ENCODE measurements at regions not wholly inside any gene's neighbourhood (a gene's known extent, or its start where the extent isn't known, plus 50 kb on each side); places are given as distances from the start of the nearest gene placed in this dataset.

GRCh38 chr11:19661827-19662226, 50.8 kb upstream of the NAV2 start:
- Mint-ChIP-seq H3K27ac (no peak overlapping the region), H3K9me3 (no peaks in the 10 kb centered on the region), H3K4me1 (ENCODE audit: low read depth) (peaks cover 4% of the 10 kb centered on the region), H3K36me3 (ENCODE audit: low read depth) (no peaks in the 10 kb centered on the region), H3K4me3 (no peak overlapping the region), H3K27me3 (no peaks in the 10 kb centered on the region)
- DNase-seq (no peak), ATAC-seq (no peak)
- ChIA-PET CTCF (no interaction called here), POLR2A (no interaction called here)
- TF ChIP-seq CTCF (IDR thresholded peaks at IDR 0.05) = no peak
- intact Hi-C loops (cut with micrococcal nuclease) = no loop called here

GRCh38 chr11:19660076-19660475, 52.6 kb upstream of the NAV2 start:
- peak; percentile 38 for DNase-seq
- Mint-ChIP-seq H3K4me3 (no peak overlapping the region), H3K36me3 (ENCODE audit: low read depth) (no peaks in the 10 kb centered on the region), H3K9me3 (no peaks in the 10 kb centered on the region), H3K27ac (no peak overlapping the region), H3K27me3 (no peaks in the 10 kb centered on the region), H3K4me1 (ENCODE audit: low read depth) (peaks cover 4% of the 10 kb centered on the region)
- ChIA-PET CTCF (no interaction called here), POLR2A (no interaction called here)
- ATAC-seq = peak; percentile 80
- no peak for TF ChIP-seq CTCF (IDR thresholded peaks at IDR 0.05)
- intact Hi-C loops (cut with micrococcal nuclease) = no loop called here

GRCh38 chr11:19659529-19659928, 53.1 kb upstream of the NAV2 start:
- no peak for ATAC-seq
- DNase-seq = no peak
- Mint-ChIP-seq H3K27me3 (no peaks in the 10 kb centered on the region), H3K9me3 (no peaks in the 10 kb centered on the region), H3K36me3 (ENCODE audit: low read depth) (no peaks in the 10 kb centered on the region), H3K27ac (no peak overlapping the region), H3K4me3 (no peak overlapping the region), H3K4me1 (ENCODE audit: low read depth) (peaks cover 4% of the 10 kb centered on the region)
- intact Hi-C loops (cut with micrococcal nuclease) = no loop called here
- POLR2A ChIA-PET = no interaction called here
- CTCF ChIA-PET = no interaction called here
- TF ChIP-seq CTCF (IDR thresholded peaks at IDR 0.05) = no peak

GRCh38 chr11:19658344-19658743, 54.3 kb upstream of the NAV2 start:
- no peaks in the 10 kb centered on the region for H3K9me3 Mint-ChIP-seq
- H3K27me3 Mint-ChIP-seq = no peaks in the 10 kb centered on the region
- ATAC-seq = no peak

GRCh38 chr11:19656140-19656541, 56.5 kb upstream of the NAV2 start:
- peaks cover 4% of the 10 kb centered on the region for H3K4me1 Mint-ChIP-seq (ENCODE audit: low read depth)
- H3K36me3 Mint-ChIP-seq (ENCODE audit: low read depth) = no peaks in the 10 kb centered on the region
- H3K4me3 Mint-ChIP-seq = no peak overlapping the region
- TF ChIP-seq CTCF (IDR thresholded peaks at IDR 0.05) = no peak
- H3K27me3 Mint-ChIP-seq = no peaks in the 10 kb centered on the region
- ATAC-seq (no peak), DNase-seq (no peak)
- ChIA-PET POLR2A (no interaction called here), CTCF (no interaction called here)
- no peak overlapping the region for H3K27ac Mint-ChIP-seq
- intact Hi-C loops (cut with micrococcal nuclease) = no loop called here
- no peaks in the 10 kb centered on the region for H3K9me3 Mint-ChIP-seq

More at GRCh38 chr11:19658344-19658743, 54.3 kb upstream of the NAV2 start:
- no peak for DNase-seq
- peaks cover 4% of the 10 kb centered on the region for H3K4me1 Mint-ChIP-seq (ENCODE audit: low read depth)
- POLR2A ChIA-PET = interaction anchor here (0.5 kb wide), 1 partner anchor 74 kb away, joined by 3 read pairs; no protein-coding TSS in a partner anchor
- no peak overlapping the region for H3K27ac Mint-ChIP-seq
- CTCF ChIA-PET = no interaction called here
- no peak overlapping the region for H3K4me3 Mint-ChIP-seq
- H3K36me3 Mint-ChIP-seq (ENCODE audit: low read depth) = no peaks in the 10 kb centered on the region
- intact Hi-C loops (cut with micrococcal nuclease) = no loop called here
- TF ChIP-seq CTCF (IDR thresholded peaks at IDR 0.05) = no peak
